Progenitor cell of endocrine pancreas (in vitro differentiated cells): ENCODE measurements at regions not wholly inside any gene's neighbourhood (a gene's known extent, or its start where the extent isn't known, plus 50 kb on each side); places are given as distances from the start of the nearest gene placed in this dataset.

Source experiments
- DNase-seq: peaks from one replicate; pipeline ENCODE4 v3.0.0; 2021; ENCODE audit warnings: low spot score; ENCODE audit not compliant: unreplicated experiment
- H3K27ac Mint-ChIP-seq: 2 replicates; pipeline ENCODE4 v1.8.0; 2021; ENCODE audit warnings: mild to moderate bottlenecking, moderate library complexity, mixed read lengths
- H3K27me3 Mint-ChIP-seq: 2 replicates; pipeline ENCODE4 v1.8.0; 2021; ENCODE audit warnings: mixed read lengths
- H3K36me3 Mint-ChIP-seq: 2 replicates; pipeline ENCODE4 v1.8.0; 2022; ENCODE audit warnings: mixed read lengths; ENCODE audit not compliant: insufficient read depth
- H3K4me1 Mint-ChIP-seq: 2 replicates; pipeline ENCODE4 v1.8.0; 2021; ENCODE audit warnings: low read depth, mixed read lengths
- H3K4me3 Mint-ChIP-seq: 2 replicates; pipeline ENCODE4 v1.8.0; 2021; ENCODE audit warnings: low read depth, mild to moderate bottlenecking, moderate library complexity, mixed read lengths
- H3K9me3 Mint-ChIP-seq: 2 replicates; pipeline ENCODE4 v1.8.0; 2021; ENCODE audit warnings: low read depth, mixed read lengths
- TF ChIP-seq, protein P1 (sequence below): fragments of 200-600 bp; sonication (generic); IDR thresholded peaks from one replicate; pipeline ENCODE4 v1.5.0; 2021; ENCODE audit warnings: antibody characterized with exemption, mild to moderate bottlenecking; ENCODE audit not compliant: unreplicated experiment

DNA sequence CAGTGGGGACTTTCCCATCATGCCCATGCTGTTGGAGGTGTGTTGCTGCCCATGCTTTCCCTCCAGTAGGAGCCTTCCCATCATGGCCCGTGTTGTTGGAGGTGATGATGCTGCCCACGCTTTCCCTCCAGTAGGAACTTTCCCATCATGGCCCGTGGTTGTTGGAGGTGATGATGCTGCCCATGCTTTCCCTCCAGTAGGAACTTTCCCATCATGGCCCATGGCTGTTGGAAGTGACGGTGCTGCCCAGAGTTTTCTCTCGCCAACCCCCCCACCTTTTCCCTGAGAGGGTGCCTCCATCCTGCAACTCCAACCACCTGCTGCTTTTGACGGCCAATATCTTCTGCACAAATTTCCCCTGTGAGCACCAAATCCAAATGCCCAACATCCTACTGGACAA is 205.7 kb downstream of the TOMM20 start:
- Mint-ChIP-seq H3K27ac (no peak overlapping the region), H3K36me3 (no peaks in the 10 kb centered on the region), H3K9me3 (peaks cover 6% of the 10 kb centered on the region), H3K4me1 (peaks cover 34% of the 10 kb centered on the region), H3K27me3 (no peaks in the 10 kb centered on the region), H3K4me3 (no peak overlapping the region)
- no peak for DNase-seq
- TF ChIP-seq, protein P1, sequence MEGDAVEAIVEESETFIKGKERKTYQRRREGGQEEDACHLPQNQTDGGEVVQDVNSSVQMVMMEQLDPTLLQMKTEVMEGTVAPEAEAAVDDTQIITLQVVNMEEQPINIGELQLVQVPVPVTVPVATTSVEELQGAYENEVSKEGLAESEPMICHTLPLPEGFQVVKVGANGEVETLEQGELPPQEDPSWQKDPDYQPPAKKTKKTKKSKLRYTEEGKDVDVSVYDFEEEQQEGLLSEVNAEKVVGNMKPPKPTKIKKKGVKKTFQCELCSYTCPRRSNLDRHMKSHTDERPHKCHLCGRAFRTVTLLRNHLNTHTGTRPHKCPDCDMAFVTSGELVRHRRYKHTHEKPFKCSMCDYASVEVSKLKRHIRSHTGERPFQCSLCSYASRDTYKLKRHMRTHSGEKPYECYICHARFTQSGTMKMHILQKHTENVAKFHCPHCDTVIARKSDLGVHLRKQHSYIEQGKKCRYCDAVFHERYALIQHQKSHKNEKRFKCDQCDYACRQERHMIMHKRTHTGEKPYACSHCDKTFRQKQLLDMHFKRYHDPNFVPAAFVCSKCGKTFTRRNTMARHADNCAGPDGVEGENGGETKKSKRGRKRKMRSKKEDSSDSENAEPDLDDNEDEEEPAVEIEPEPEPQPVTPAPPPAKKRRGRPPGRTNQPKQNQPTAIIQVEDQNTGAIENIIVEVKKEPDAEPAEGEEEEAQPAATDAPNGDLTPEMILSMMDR, result no peak

DNA sequence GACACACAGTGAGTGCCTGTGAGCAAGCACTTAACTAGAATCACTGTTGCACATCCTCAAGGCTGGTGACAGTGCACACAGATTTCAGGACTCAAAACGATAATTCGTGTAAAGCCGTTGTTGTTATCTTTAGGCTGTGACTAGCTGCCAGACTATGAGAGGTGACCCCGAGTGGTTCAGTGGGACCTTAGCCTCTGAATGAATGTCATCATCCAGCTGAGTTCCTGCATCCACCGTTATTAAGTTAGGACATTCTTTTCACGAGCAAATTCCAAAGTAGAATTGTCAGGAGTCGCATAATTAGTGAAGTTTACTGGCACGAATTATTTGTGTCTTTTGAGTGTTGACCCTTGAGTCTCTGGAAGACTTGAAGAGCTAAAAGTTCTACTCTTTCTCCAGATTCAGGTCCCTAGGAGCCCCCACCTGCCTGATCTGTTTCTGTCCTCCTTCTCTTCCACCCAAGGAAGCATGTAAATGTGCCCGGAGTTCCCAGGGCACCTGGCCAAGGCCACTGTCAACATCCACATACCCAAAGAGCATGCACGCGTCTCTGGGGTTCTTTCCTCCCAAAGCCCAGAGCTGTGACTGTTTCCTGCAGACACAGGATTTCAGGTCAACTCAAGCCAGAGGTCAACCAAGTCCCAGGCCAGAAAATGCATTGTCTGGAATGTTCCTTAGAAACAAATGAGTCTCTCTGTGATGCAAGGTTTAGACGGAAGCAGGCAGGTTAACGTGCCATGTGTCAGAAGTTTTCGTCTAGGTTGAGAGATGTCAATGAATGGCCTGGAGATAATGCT is 207.2 kb downstream of the TOMM20 start:
- TF ChIP-seq, protein P1, result no peak
- peaks cover 6% of the 10 kb centered on the region for H3K9me3 Mint-ChIP-seq
- no peak for DNase-seq
- no peaks in the 10 kb centered on the region for H3K27me3 Mint-ChIP-seq
- no peak overlapping the region for H3K27ac Mint-ChIP-seq
- no peaks in the 10 kb centered on the region for H3K36me3 Mint-ChIP-seq
- peaks cover 24% of the 10 kb centered on the region for H3K4me1 Mint-ChIP-seq
- no peak overlapping the region for H3K4me3 Mint-ChIP-seq

DNA sequence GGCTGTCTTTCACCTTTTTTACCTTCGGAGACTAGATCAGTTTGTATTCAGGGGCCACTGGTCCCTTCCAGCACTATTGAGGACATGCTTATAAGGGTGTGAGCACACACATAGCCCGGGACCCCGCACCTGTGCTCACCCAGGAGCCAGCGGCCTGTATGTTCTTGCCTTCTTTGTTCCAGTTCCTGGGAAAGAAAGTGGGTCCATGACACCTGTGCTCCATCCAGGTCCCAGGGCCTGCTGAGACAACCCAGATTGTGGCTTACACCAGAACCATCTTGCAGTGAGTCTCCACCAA is 207.8 kb downstream of the TOMM20 start:
- no peaks in the 10 kb centered on the region for H3K36me3 Mint-ChIP-seq
- H3K27ac Mint-ChIP-seq, result no peak overlapping the region
- no peaks in the 10 kb centered on the region for H3K27me3 Mint-ChIP-seq
- H3K4me3 Mint-ChIP-seq, result no peak overlapping the region
- TF ChIP-seq, protein P1, result no peak
- no peak for DNase-seq
- peaks cover 23% of the 10 kb centered on the region for H3K4me1 Mint-ChIP-seq
- H3K9me3 Mint-ChIP-seq, result peaks cover 6% of the 10 kb centered on the region

DNA sequence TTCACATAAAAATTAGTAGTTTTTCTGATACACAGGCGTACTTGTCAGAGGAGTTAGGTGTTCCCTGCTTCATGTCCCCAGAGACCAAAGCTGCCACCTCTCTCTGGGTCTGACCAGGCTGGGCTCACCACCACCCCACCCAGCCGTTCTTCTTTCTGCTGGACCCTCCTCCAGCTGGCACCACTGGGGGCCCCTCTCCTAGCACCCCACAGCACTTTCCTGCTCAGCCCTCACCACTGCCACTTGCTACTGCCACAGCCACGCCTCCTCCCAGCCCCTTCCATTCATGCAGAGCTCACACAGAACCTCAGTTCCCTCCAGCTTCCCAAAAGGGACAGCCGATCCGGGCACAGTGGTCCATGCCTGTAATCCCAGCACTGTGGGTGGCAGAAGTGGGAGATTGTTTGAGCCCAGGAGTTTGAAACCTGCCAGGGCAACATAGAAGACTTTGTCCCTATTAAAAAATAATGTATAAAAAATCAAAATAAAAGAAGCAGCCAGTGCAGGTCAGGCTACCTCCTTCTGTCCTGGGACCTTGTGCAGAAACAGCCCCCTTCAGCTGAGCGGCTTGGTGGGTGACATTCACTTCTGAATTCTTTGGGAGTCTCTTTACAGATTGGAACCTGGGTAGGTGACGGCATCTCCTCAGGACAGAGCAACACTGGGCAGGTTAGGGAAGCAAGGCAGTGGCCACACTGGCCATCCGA is 208.3 kb downstream of the TOMM20 start:
- TF ChIP-seq, protein P1, result no peak
- Mint-ChIP-seq H3K9me3 (peaks cover 6% of the 10 kb centered on the region), H3K4me1 (peaks cover 24% of the 10 kb centered on the region), H3K36me3 (no peaks in the 10 kb centered on the region), H3K4me3 (no peak overlapping the region), H3K27me3 (no peaks in the 10 kb centered on the region), H3K27ac (no peak overlapping the region)
- no peak for DNase-seq

- Mint-ChIP-seq H3K27me3 (no peaks in the 10 kb centered on the region), H3K27ac (peak overlapping the region; percentile 89), H3K36me3 (no peaks in the 10 kb centered on the region), H3K4me3 (no peak overlapping the region), H3K4me1 (peaks cover 24% of the 10 kb centered on the region), H3K9me3 (peaks cover 4% of the 10 kb centered on the region)
- DNase-seq, result no peak
- TF ChIP-seq, protein P1, result no peak
Observed at GRCh38 chr1:234918961-234919761, 209.5 kb downstream of the TOMM20 start.
